ENCODE measurements at regions not wholly inside any gene's neighbourhood (a gene's known extent, or its start where the extent isn't known, plus 50 kb on each side); places are given as distances from the start of the nearest gene placed in this dataset.

DNA sequence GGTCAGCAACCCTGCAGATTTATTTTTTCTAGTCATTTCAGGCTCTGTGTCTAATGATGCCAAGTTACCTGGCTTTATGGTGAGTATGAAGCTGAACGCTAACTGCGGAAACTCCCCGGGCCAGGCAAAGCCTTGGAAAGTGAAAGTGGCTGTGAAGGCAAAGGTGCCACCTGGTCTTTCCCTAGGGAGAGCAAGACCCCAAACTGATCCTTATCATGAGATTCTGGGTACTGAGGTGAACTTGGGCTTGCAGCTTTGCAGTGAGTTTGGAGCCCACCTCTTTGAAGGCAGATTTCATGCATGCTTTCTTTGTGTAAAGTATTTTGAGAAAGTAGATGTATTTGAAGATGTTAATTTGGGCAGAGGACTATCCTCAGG is 63.3 kb downstream of the CARTPT start:
- Histone ChIP-seq H4K91ac (ENCODE audit: insufficient read depth, low read depth, low read length) (no peak overlapping the region), H3K4me2 (ENCODE audit: low read depth, low read length) (no peak overlapping the region), H3K14ac (replicated peaks; ENCODE audit: low read depth, low read length) (no peak overlapping the region), H3K18ac (ENCODE audit: low read depth, low read length) (no peak overlapping the region), H3K4me3 (ENCODE audit: insufficient read depth, low read depth, low read length) (no peak overlapping the region), H3K27ac (ENCODE audit: insufficient read depth, low read length) (no peak overlapping the region), H3K79me1 (ENCODE audit: low read depth in 1 of 2, low read length in 2 of 2) (no peaks in the 10 kb centered on the region), H2BK20ac (ENCODE audit: low read depth, low read length) (no peak overlapping the region), H2BK5ac (ENCODE audit: low read depth, low read length, poor library complexity, severe bottlenecking) (no peak overlapping the region), H3K9me3 (ENCODE audit: control insufficient read depth, insufficient read depth, low read length) (no peaks in the 10 kb centered on the region), H2AK9ac (replicated peaks; ENCODE audit: low read depth, low read length, poor library complexity) (no peak overlapping the region), H2BK15ac (ENCODE audit: low read depth, low read length) (no peak overlapping the region), H3K9ac (ENCODE audit: low read depth, low read length) (no peak overlapping the region), H2AFZ (replicated peaks; ENCODE audit: low read length, poor library complexity) (peak overlapping the region; percentile 58), H3K27me3 (ENCODE audit: control insufficient read depth, insufficient read depth, low read length) (peaks cover 9% of the 10 kb centered on the region), H4K5ac (ENCODE audit: low read depth, low read length) (no peak overlapping the region; the same call in 1 of the 2 replicates), H3K4ac (ENCODE audit: low read depth, low read length) (0 out of 2 replicates have a peak overlapping the region, but pooled peaks have one; percentile 17), H3K9me1 (ENCODE audit: insufficient read depth, low read length) (no peaks in the 10 kb centered on the region), H2BK120ac (ENCODE audit: low read depth, low read length) (no peak overlapping the region), H4K8ac (ENCODE audit: low read depth in 2 of 2, low read length in 2 of 2) (no peak overlapping the region; a peak in 1 of 4 replicates), H3K4me1 (ENCODE audit: control insufficient read depth, insufficient read depth, low read length) (peaks cover 2% of the 10 kb centered on the region; the same call in 1 of the 2 replicates), H3K23ac (ENCODE audit: low read depth, low read length) (no peak overlapping the region), H3K36me3 (ENCODE audit: control insufficient read depth, insufficient read depth, low read length) (no peaks in the 10 kb centered on the region), H3K56ac (ENCODE audit: extremely low read depth, insufficient read depth, low read length) (no peak overlapping the region), H4K20me1 (ENCODE audit: insufficient read depth, low read length) (no peaks in the 10 kb centered on the region), H2AK5ac (ENCODE audit: low read depth, low read length) (peak overlapping the region; percentile 33; the same call in 1 of the 2 replicates)
- in situ Hi-C loops (cut with MboI; ENCODE audit: low sequenced_read_pairs) (loop anchor here (5.0 kb wide), 1 partner anchor 525 kb away; no protein-coding TSS in a partner anchor), dilution Hi-C loops (cut with HindIII; ENCODE audit: low sequenced_read_pairs, unreplicated experiment) (no loop called here), intact Hi-C loops (cut with micrococcal nuclease) (loop anchor here (2.0 kb wide), 1 partner anchor 742 kb away; no protein-coding TSS in a partner anchor)
- DNase-seq (no peak), ATAC-seq (ENCODE audit: low read depth) (no peak)
- ChIA-PET CTCF (interaction anchor here (0.5 to 0.9 kb wide), 2 partner anchors 301 to 526 kb away, joined by 3 read pairs; no protein-coding TSS in a partner anchor), POLR2A (ENCODE audit: unreplicated experiment) (no interaction called here)
- no CpG with 5 or more reads among the region's 3 CpGs for WGBS, 2 experiments (ENCODE audit: extremely low coverage in 2 of 2, insufficient read length in 1 of 2)
- no TSS peak for BruUV-seq (replicated peaks)
- no peak for TF ChIP-seq CTCF (conservative IDR thresholded peaks at IDR 0.05; ENCODE audit: low read depth, low read length)
- TF ChIP-seq POLR2A (IDR thresholded peaks at IDR 0.05; ENCODE audit: low read depth, low read length): no peak
- no peak for TF ChIP-seq NFE2L2 (IDR thresholded peaks at IDR 0.05; ENCODE audit: low read depth, low read length)
- TF ChIP-seq, protein P1, sequence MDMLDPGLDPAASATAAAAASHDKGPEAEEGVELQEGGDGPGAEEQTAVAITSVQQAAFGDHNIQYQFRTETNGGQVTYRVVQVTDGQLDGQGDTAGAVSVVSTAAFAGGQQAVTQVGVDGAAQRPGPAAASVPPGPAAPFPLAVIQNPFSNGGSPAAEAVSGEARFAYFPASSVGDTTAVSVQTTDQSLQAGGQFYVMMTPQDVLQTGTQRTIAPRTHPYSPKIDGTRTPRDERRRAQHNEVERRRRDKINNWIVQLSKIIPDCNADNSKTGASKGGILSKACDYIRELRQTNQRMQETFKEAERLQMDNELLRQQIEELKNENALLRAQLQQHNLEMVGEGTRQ (IDR thresholded peaks at IDR 0.05; ENCODE audit: low read depth, low read length): no peak
- TF ChIP-seq BHLHE40 (IDR thresholded peaks at IDR 0.05; ENCODE audit: low read depth, low read length): no peak
- TF ChIP-seq RAD21 (IDR thresholded peaks at IDR 0.05; ENCODE audit: low read length): no peak
- TF ChIP-seq ELK1 (IDR thresholded peaks at IDR 0.05; ENCODE audit: borderline replicate concordance, low read depth, low read length): no peak
- no peak for TF ChIP-seq MXI1 (IDR thresholded peaks at IDR 0.05; ENCODE audit: borderline replicate concordance, low read depth, low read length)
- TF ChIP-seq SMC3 (IDR thresholded peaks at IDR 0.05; ENCODE audit: low read depth, low read length): no peak
- no peak for TF ChIP-seq MAFK (IDR thresholded peaks at IDR 0.05; ENCODE audit: low read depth, low read length)
- no peak for TF ChIP-seq FOS (IDR thresholded peaks at IDR 0.05; ENCODE audit: low read depth, low read length)

All from IMR-90 (cell line).